ENCODE measurements at regions not wholly inside any gene's neighbourhood (a gene's known extent, or its start where the extent isn't known, plus 50 kb on each side); places are given as distances from the start of the nearest gene placed in this dataset.

DNA sequence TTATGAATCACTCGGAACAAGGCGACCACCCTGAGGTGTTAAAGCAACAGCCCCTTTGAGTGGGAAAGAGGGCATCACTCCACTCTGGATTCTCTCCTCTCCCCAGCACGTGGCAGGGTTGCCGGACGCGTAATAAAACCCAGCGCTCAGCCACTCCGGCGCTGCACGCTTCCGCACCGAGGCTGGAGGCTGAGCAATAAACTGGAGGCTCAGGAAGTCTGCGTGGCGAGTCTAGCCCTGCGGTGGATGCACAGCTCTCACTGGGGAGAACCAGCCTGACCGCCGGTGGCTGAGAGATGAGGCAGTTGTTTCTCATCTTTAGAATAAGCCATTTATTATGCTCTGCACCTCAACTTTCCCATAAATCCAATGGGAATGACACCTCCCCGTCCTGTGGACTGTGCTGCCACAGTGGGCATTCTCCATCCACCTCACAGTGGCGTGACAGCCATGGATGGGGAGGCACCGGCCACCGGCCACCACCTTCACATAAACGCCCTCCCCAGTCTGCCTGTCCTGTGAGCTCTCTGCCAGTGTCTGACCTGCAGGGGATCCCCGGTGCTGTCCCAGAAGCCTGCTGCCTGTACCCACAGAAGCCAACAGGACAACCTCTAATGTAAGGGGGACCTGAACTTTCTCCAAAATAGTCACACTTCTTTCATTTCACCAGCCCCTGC is 64.2 kb upstream of the GGTLC1 start:
- DNase-seq: no peak

- DNase-seq: no peak
Measured at GRCh38 chr20:24051160-24051559, 62.6 kb upstream of the GGTLC1 start.

DNA sequence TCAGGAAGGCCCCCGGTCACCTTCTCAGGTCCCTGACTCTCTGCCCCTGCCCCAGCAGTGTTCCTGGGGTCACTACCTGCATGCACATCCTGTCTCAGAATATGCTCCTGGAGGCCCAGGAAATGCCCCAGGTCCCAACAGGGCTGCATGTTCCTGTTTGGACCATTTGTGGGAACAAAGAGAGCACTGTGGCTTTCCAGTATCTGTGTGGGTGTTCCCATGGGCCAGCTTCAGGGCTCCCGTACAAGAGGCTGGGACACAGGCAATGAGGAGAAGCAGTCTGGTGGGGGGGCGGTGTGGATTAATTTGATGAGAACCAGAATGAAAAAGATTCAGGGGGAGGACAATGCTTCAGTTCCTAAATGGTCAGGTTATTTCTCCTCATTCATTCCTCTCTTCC is 61.5 kb upstream of the GGTLC1 start:
- no peak for DNase-seq

GRCh38 chr20:24049081-24049480 is 60.5 kb upstream of the GGTLC1 start:
- no peak for DNase-seq

- DNase-seq: no peak
Measured at GRCh38 chr20:24048024-24048611, 59.5 kb upstream of the GGTLC1 start.

DNA sequence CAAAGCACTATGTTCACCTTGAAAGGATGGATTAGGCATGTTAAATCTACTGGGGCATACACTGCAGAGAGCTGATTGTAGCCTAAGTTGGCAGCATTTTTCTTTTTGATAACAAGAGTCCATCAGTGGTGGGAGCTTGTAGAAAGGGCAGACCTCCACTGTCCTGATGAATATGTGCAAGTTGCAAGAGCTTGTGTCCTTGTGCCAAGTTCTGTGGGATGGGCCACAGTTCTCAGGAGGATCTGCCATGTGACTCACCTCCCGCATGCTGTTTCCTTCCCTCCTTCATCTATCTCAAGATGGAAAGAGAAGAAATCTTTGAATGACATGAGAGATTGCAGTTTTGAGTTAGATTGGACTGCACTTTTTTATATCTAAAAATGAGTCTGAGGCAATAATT is 58.3 kb upstream of the GGTLC1 start:
- no peak for DNase-seq

DNA sequence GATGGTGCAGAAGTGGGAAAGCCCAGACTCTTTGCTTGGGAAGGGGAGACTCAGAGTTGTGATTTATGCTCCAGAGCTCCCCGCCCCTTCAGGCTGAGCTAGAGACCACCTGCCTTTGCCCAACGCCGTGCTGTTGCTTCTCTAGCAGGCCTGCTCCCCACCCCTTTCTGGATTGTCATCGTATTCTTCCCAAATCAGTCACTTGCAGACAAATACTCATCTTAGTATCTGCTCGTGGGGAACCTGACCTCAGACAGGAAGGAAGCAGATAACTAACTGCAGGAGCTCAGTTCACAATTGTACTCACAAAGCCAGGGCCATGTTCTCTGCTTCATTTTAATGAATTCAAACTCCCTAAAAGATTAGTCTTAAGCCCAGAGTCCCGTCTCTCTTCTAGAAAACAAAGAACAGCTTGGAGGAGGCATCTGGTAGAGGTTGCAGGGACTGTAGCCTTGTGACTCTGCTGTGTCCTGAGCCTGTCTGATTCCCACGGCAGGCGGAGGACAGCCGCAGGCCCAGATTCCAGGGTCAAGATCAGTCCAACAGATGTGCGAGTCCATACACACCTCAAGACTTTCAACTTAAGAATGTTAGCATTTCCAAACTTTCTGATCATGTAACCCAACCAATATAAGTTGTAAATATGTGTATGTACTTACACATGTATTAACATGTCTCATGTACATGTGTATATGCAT is 57.2 kb upstream of the GGTLC1 start:
- DNase-seq: no peak

GRCh38 chr20:24043294-24043693 is 54.7 kb upstream of the GGTLC1 start:
- DNase-seq: no peak

DNA sequence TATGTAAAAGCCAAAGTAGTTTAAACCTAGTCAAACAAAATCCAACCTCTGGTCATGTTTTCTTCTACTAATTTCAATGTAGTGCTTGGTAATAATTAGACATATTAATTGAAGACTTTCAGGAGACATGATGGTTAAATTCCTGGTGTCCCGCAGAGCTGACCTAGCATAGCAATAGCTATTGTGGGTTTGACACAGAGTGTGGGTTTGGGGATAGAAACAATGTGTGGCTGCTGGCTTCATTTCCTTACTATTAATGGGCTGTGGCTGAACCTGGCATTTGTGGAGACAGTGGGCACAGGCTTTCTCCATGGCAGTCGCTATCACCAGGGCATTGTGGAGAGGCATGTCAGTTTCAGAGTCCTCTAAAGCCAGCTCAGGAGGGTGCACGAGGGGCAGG is 54.1 kb upstream of the GGTLC1 start:
- DNase-seq: no peak

DNA sequence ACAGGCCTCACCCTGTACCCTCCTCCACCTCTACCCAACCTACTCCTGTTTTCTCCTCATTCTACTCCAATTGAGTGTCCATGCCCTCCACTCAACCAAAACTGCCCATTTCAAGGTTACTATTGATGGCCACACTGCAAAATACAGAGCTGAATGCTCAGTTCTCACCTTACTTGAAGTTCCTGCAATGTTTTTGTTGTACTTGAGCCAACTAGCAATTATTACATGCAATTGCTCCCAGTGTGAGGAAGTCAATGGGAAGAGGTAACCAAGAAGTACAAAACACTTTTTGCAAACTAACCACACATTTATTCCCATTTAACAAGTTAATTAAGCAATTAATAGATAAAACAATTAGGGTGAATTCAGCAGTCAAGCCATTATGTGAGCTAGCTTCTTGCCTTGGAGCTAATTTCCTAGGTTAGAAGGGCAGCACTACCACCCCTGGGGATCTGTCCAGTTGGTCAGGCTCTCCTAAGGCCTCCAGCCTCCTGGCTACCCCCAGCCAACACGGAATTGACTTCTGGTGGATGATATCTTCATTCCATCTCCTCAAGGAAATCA is 52.4 kb upstream of the GGTLC1 start:
- no peak for DNase-seq

DNA sequence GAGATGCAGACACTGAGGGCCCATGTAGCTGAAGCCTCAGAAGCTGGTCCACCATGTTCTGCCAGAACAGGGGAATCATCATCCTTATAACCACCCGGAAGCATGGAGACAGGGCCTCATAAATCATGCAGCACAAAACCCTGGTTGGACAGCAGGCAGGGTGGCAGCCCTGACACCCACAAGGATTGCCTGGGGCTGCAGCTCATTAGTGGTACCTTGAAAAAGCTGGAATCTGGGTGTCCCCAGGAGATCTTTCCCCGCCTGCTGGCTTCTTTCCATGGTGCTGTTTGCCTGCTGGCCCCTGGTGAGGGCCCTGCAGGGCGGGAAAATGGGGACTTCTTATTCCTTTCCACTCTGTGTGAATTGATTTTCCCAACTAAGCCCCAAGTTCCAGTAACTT is 50.6 kb upstream of the GGTLC1 start:
- DNase-seq: no peak
